Dermis blood vessel endothelial cell (primary cell): ENCODE measurements at regions not wholly inside any gene's neighbourhood (a gene's known extent, or its start where the extent isn't known, plus 50 kb on each side); places are given as distances from the start of the nearest gene placed in this dataset.
"Not testable (repeated sequence)": the region's sequence is repeated elsewhere in the genome, so short reads cannot be mapped to it uniquely, and the experiment has no call there.

Experiments
- DNase-seq: peaks from one replicate; pipeline ENCODE4 v3.0.0; 2010

DNA sequence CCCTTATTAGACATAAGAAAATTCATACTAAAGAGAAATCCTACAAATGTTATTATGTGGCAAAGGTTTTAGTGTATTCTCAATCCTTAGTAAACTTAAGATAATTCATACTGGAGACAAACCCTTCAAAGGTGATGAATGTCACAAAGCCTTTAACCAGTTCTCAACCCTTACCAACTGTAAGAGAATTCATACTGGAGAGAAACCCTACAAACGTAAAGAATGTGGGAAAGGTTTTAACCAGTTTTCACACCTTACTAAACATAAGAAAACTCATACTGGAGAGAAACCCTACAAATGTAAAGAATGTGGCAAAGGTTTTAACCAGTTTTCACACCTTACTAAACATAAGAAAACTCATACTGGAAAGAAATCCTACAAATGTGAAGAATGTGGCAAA lies 93.2 kb downstream of the ZNF680 start:
- DNase-seq: no peak

DNA sequence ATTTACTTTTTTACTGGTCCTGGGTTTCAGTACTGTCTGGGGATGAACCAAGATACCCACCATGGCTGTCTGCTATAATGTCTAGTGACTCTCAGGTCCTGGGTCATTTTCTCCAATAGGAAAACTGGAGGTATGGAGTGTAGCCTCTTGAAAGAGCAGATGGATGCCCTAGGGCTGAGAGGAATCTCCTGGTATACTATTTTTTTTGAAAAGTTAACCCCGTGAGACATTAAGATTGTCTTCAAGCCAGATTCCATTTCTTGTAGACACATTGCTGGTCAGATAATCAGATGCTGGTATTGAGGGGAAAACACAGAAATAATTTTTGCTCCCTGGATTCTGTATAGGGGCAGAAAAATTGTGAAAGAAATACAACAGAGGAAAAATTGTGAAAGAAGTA lies 97.3 kb downstream of the ZNF680 start:
- no peak for DNase-seq

- DNase-seq: peak; percentile 0
Observed at GRCh38 chr7:64463636-64464375, 99.1 kb downstream of the ZNF680 start.

- DNase-seq: not testable (repeated sequence)
Observed at GRCh38 chr7:64459858-64460257, 103.0 kb downstream of the ZNF680 start.

DNA sequence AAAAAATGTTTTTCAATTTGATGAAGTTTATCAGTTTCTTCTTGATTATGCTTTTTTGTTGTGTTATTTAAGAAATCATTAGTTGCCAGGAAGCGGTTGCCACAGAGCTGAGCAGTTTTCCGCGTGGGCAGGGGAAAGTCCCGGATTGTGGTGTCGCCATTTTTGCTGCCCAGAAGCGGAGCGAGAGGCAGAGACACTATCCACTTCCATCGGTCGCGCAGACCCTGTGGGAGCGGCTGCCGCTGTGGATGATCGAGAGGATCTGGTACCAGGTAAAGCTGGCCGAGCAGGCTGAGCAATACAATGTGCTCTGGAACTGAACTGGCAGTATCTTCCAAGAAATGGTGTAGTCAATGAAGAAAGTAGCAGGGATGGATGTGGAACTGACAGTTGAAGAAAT lies 119.8 kb downstream of the ZNF736 start:
- DNase-seq: no peak

DNA sequence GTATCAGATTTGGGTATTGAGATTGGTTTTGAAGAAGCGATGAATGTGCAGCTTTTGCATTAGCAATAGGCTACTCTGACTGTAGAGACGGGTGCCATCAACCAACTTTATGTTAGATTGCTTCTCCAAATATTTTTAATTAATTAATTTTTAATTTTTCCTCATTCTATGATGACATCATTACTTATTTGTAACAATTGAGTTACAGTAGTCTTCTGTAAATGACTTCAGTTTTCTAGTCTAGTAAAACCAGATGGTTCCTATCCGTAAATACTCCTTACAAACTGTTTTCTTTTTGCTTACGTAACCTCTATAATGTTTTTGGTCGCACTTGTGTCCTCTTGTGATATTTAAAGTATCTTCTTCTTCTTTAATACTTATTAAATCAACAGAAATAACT lies 118.1 kb downstream of the ZNF736 start:
- DNase-seq: no peak

DNA sequence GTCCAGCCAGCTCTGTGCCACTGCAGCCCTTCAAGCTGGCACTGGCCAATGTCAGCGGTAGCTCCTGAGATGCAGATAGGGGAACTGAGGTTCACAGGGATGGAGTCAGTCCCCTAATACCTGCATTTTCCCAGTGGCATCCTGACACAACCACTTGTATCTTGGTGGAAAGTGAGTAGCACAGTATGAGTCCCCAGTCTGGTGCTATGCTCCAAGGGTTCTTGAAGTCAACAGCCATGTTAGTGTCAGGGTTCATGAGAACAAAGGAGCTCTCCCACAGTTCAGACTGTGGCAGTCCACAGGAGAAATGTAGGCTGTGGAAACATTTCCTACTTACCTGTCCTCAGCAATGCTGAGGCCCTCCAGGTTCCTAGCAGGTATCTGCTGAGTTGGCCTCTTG lies 115.5 kb downstream of the ZNF736 start:
- no peak for DNase-seq

- DNase-seq: not testable (repeated sequence)
Observed at GRCh38 chr7:64425436-64425835, 111.7 kb downstream of the ZNF736 start.

DNA sequence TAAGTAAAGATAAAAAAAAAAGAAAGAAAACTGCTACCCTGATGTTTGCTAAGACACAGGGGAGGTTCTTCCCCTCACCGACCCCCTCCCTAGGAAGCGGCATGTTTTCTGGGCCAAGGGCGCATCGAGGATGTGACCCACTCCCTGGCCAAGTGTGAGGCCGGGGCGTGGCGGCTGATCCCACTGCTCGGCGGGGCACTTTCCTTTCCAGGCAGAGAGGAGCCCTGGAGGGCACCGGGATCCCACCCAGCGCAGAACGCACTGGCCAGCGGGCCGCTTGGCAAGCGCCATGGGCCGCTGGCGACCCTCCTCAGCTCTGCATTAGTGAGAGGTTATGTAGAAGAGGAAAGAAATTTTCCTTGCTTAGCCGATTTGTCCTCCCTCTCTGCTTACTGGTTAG lies 93.4 kb downstream of the ZNF736 start:
- DNase-seq: no peak
